Fibroblast of mammary gland (primary cell): ENCODE measurements at regions not wholly inside any gene's neighbourhood (a gene's known extent, or its start where the extent isn't known, plus 50 kb on each side); places are given as distances from the start of the nearest gene placed in this dataset.

ENCODE experiments used
- DNase-seq: peaks from one replicate; pipeline ENCODE4 v3.0.0-alpha.2; 2010; ENCODE audit warnings: low read depth
- H3K4me3 ChIP-seq: 2 replicates; pipeline ENCODE4 v1.5.1; 2011; ENCODE audit warnings: low read depth, mild to moderate bottlenecking, low read length, moderate library complexity; ENCODE audit not compliant: control insufficient read depth
- TF ChIP-seq, protein P1 (sequence below): conservative IDR thresholded peaks from 2 replicates; pipeline ENCODE4 v1.5.1; 2011; ENCODE audit warnings: low read depth, low read length, inconsistent platforms; ENCODE audit not compliant: control insufficient read depth, insufficient read depth

DNA sequence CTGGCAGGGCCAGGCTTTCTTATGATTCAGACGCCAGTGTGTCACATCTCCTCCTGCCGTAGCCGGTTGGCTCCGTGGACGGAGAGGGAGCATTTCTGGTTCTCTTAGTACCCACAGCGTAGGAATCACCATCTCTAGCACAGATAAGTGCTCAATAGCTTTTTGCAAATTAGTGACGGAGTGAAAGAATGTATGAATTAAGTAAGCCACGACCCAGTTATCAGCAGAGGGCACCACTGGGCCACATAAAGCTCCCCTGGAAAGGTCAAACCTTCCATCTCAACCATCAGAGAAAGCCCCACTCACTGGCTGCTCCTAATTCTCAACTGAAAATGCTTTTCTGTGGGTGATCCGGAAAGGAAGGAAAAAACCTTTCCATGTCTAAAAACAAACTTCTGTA, 317.0 kb upstream of the ADCY2 start:
- no peak overlapping the region for H3K4me3 ChIP-seq
- TF ChIP-seq, protein P1, sequence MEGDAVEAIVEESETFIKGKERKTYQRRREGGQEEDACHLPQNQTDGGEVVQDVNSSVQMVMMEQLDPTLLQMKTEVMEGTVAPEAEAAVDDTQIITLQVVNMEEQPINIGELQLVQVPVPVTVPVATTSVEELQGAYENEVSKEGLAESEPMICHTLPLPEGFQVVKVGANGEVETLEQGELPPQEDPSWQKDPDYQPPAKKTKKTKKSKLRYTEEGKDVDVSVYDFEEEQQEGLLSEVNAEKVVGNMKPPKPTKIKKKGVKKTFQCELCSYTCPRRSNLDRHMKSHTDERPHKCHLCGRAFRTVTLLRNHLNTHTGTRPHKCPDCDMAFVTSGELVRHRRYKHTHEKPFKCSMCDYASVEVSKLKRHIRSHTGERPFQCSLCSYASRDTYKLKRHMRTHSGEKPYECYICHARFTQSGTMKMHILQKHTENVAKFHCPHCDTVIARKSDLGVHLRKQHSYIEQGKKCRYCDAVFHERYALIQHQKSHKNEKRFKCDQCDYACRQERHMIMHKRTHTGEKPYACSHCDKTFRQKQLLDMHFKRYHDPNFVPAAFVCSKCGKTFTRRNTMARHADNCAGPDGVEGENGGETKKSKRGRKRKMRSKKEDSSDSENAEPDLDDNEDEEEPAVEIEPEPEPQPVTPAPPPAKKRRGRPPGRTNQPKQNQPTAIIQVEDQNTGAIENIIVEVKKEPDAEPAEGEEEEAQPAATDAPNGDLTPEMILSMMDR, result no peak
- DNase-seq, result no peak

DNA sequence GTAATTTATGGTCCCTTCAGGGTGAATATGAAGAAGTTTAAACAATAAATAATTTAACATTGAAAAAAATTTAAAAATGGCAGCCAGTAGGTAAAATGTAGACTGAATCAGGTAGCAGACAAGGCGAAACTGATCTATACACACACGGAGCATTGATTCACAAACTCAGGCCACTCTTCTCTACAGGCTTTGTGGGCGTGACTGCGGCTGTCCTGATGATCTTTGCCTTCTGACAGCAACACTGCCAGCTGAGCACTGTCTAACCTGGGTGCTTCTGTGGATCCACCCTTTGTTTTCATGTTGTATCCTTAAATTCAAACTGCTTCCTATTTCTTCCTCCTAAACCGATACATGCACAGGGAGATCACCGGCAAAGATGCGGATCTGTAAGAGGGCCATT, 315.4 kb upstream of the ADCY2 start:
- no peak overlapping the region for H3K4me3 ChIP-seq
- no peak for DNase-seq
- TF ChIP-seq, protein P1, result no peak

DNA sequence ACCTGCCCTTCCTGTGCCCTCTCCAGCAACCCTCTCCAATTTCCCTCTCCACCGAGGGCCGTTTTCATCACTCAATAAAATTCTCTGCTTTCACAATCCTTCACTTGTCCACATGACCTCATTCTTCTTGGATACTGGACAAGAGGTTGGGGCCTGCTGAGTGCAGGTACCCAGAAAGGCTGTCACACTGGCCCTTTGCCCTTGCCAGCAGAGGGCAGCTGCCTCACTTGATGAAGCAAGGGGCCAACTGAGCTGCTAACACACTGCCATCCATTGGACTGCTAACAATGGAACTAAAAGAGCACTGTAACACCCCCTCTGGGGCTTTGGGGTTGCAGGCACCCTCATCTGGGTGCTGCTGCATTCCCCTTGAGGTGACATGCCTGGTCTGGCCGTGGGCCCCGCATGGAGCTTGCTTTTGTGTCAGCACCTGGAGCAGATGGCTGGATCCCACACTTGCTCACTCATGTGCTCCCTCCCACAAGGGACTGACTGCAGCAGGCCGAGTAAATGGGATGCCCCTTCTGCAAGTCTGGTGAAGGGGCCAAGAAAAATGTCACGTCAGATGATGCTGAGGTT, 308.1 kb upstream of the ADCY2 start:
- no peak overlapping the region for H3K4me3 ChIP-seq
- no peak for DNase-seq
- TF ChIP-seq, protein P1, result no peak

GRCh38 chr5:7088849-7089248, 307.1 kb upstream of the ADCY2 start:
- no peak overlapping the region for H3K4me3 ChIP-seq
- TF ChIP-seq, protein P1, result no peak
- no peak for DNase-seq

- TF ChIP-seq, protein P1, result no peak
- H3K4me3 ChIP-seq, result no peak overlapping the region
- DNase-seq, result no peak
Observed at GRCh38 chr5:7094626-7095025, 301.3 kb upstream of the ADCY2 start.

DNA sequence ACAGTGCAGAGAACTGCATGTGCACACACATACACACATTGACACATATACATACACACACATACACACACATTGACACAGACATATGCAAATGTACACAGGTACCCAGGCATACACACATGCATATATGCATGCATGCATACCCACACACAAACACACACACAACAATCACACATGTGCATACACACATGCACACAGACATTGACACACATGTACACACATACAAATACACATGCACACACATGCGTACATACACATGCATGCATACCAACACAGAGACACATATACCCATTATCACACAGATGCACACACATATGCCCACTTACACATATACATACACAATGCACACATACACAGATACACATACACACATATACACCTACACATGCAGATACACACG, 299.6 kb upstream of the ADCY2 start:
- DNase-seq, result no peak
- TF ChIP-seq, protein P1, result no peak

DNA sequence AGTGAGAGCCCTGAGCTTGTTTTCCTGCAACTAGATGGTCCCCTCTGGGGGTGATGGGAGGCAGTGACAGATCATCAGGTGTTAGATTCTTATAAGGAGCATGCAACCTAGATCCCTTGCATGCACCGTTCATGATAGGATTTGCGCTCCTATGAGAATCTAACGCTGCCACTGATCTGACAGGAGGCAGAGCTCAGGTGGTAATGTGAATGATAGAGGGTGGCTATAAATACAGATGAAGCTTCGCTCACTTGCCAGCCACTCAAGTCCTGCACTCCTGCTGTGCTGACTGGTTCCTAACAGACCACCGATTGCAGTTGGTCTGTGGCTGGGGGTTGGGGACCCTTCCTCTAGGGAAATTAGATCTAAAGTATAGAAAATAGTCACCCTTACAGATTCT, 290.6 kb upstream of the ADCY2 start:
- no peak for DNase-seq
- TF ChIP-seq, protein P1, result no peak
- no peak overlapping the region for H3K4me3 ChIP-seq

More for the DNA sequence above, 299.6 kb upstream of the ADCY2 start:
- H3K4me3 ChIP-seq, result no peak overlapping the region
